GM03348 (cell line): ENCODE measurements at regions not wholly inside any gene's neighbourhood (a gene's known extent, or its start where the extent isn't known, plus 50 kb on each side); places are given as distances from the start of the nearest gene placed in this dataset.

ENCODE experiments used
- DNase-seq: peaks from one replicate; pipeline ENCODE4 v3.0.0; 2012; ENCODE audit warnings: low spot score

- no peak for DNase-seq
Observed at GRCh38 chr1:147463022-147463421, 78.3 kb upstream of the BCL9 start.

- DNase-seq: no peak
Observed at GRCh38 chr1:147466543-147466942, 74.8 kb upstream of the BCL9 start.

GRCh38 chr1:147470079-147470478 is 71.2 kb upstream of the BCL9 start:
- DNase-seq: no peak

GRCh38 chr1:147472489-147472888 is 68.8 kb upstream of the BCL9 start:
- no peak for DNase-seq

- DNase-seq: no peak
Observed at GRCh38 chr1:147472966-147473732, 68.2 kb upstream of the BCL9 start.

GRCh38 chr1:147473733-147474049 is 67.6 kb upstream of the BCL9 start:
- DNase-seq: no peak

GRCh38 chr1:147475488-147475887 is 65.8 kb upstream of the BCL9 start:
- no peak for DNase-seq

GRCh38 chr1:147478521-147478920 is 62.8 kb upstream of the BCL9 start:
- DNase-seq: no peak

- DNase-seq: no peak
Observed at GRCh38 chr1:147479864-147480564, 61.3 kb upstream of the BCL9 start.

GRCh38 chr1:147480565-147480935 is 60.8 kb upstream of the BCL9 start:
- DNase-seq: no peak

GRCh38 chr1:147486876-147487656 is 54.2 kb upstream of the BCL9 start:
- no peak for DNase-seq

- DNase-seq: no peak
Observed at GRCh38 chr1:147491098-147491497, 50.2 kb upstream of the BCL9 start.
